HEK293 (cell line): ENCODE measurements at regions not wholly inside any gene's neighbourhood (a gene's known extent, or its start where the extent isn't known, plus 50 kb on each side); places are given as distances from the start of the nearest gene placed in this dataset.

Experiments
- CTCF ChIA-PET: fragments of 350-600 bp; formaldehyde crosslinking; extraction: SDS; loops from one replicate; lab custom pipeline; 2021; ENCODE audit warnings: antibody characterized with exemption; lab: Yijun Ruan, JAX
- POLR2A ChIA-PET: fragments of 300-600 bp; formaldehyde crosslinking; extraction: SDS; loops from one replicate; lab custom pipeline; 2020; ENCODE audit warnings: antibody characterized with exemption, inconsistent platforms; lab: Yijun Ruan, JAX
- H3K27ac ChIP-seq: fragments of 200-500 bp; sonication (Bioruptor generic); 2 replicates; pipeline ENCODE4 v1.5.1; 2014; ENCODE audit warnings: low read depth, low read length, control low read depth, inconsistent platforms; ENCODE audit errors: extremely low read depth
- H3K36me3 ChIP-seq, 2 experiments: fragments of 200-500 bp in 1 of 2; sonication (Bioruptor generic) in 1 of 2; 1 replicate in 1 of 2; 2 replicates in 1 of 2; pipeline ENCODE4 v1.5.1; 2014 to 2017; ENCODE audit warnings: inconsistent platforms in 2 of 2, low read length in 2 of 2; ENCODE audit not compliant: control insufficient read depth in 2 of 2, insufficient read depth in 1 of 2
- H3K4me1 ChIP-seq: fragments of 200-500 bp; sonication (Bioruptor generic); 2 replicates; pipeline ENCODE4 v1.5.1; 2014; ENCODE audit warnings: mild to moderate bottlenecking, low read length, inconsistent platforms; ENCODE audit not compliant: control insufficient read depth, insufficient read depth
- H3K4me3 ChIP-seq: 2 replicates; pipeline ENCODE4 v1.5.1; 2011; ENCODE audit warnings: low read depth, mild to moderate bottlenecking, control low read depth, low read length, moderate library complexity
- H3K9me3 ChIP-seq: fragments of 200-500 bp; sonication (Bioruptor generic); 2 replicates; pipeline ENCODE4 v1.5.1; 2014; ENCODE audit warnings: low read depth, low read length, inconsistent platforms; ENCODE audit not compliant: control insufficient read depth, insufficient read depth
- AEBP2 ChIP-seq: fragments of 450-650 bp; formaldehyde crosslinking; IDR thresholded peaks from 2 replicates; pipeline ENCODE4 v1.5.1; 2016; ENCODE audit warnings: missing biosample characterization, missing genetic modification characterization, borderline replicate concordance
- BCL11A ChIP-seq: fragments of 450-650 bp; formaldehyde crosslinking; IDR thresholded peaks from 2 replicates; pipeline ENCODE4 v1.5.1; 2016; ENCODE audit warnings: low read depth, missing biosample characterization, missing genetic modification characterization
- BCL11B ChIP-seq: fragments of 450-650 bp; formaldehyde crosslinking; IDR thresholded peaks from 2 replicates; pipeline ENCODE4 v1.5.1; 2016; ENCODE audit warnings: low read depth, missing biosample characterization, missing genetic modification characterization
- GLIS2 ChIP-seq: fragments of 450-650 bp; formaldehyde crosslinking; IDR thresholded peaks from 2 replicates; pipeline ENCODE4 v1.5.1; 2016; ENCODE audit warnings: missing biosample characterization, missing genetic modification characterization
- PBX3 ChIP-seq: sonication (generic); formaldehyde crosslinking; IDR thresholded peaks from 2 replicates; pipeline ENCODE4 v1.8.1; 2022; ENCODE audit warnings: mild to moderate bottlenecking, moderate library complexity, missing genetic modification reagents
- PRDM6 ChIP-seq: fragments of 450-650 bp; formaldehyde crosslinking; IDR thresholded peaks from 2 replicates; pipeline ENCODE4 v1.5.1; 2017; ENCODE audit warnings: missing biosample characterization, missing genetic modification characterization
- SALL2 ChIP-seq: fragments of 450-650 bp; formaldehyde crosslinking; IDR thresholded peaks from 2 replicates; pipeline ENCODE4 v1.5.0; 2017; ENCODE audit warnings: missing biosample characterization, mild to moderate bottlenecking, missing genetic modification characterization, borderline replicate concordance
- ZBTB20 ChIP-seq: fragments of 450-650 bp; formaldehyde crosslinking; IDR thresholded peaks from 2 replicates; pipeline ENCODE4 v1.5.1; 2016; ENCODE audit warnings: missing biosample characterization, missing genetic modification characterization
- ZNF132 ChIP-seq: fragments of 450-650 bp; formaldehyde crosslinking; IDR thresholded peaks from 2 replicates; pipeline ENCODE4 v1.5.1; 2017; ENCODE audit warnings: missing biosample characterization, missing genetic modification characterization, borderline replicate concordance
- ZNF16 ChIP-seq: fragments of 450-650 bp; formaldehyde crosslinking; IDR thresholded peaks from 2 replicates; pipeline ENCODE4 v1.5.1; 2016; ENCODE audit warnings: low read depth, missing biosample characterization, missing genetic modification characterization
- ZNF174 ChIP-seq: fragments of 450-650 bp; formaldehyde crosslinking; IDR thresholded peaks from 2 replicates; pipeline ENCODE4 v1.5.0; 2017; ENCODE audit warnings: missing biosample characterization, mild to moderate bottlenecking, missing genetic modification characterization
- ZNF366 ChIP-seq: fragments of 450-650 bp; formaldehyde crosslinking; conservative IDR thresholded peaks from 2 replicates; pipeline ENCODE4 v1.5.1; 2016; ENCODE audit warnings: missing biosample characterization, missing genetic modification characterization
- ZNF416 ChIP-seq: fragments of 450-650 bp; formaldehyde crosslinking; IDR thresholded peaks from 2 replicates; pipeline ENCODE4 v1.5.1; 2016; ENCODE audit warnings: missing biosample characterization, missing genetic modification characterization
- ZNF555 ChIP-seq: fragments of 450-650 bp; formaldehyde crosslinking; conservative IDR thresholded peaks from 2 replicates; pipeline ENCODE4 v1.5.1; 2017; ENCODE audit warnings: missing biosample characterization, mild to moderate bottlenecking, missing genetic modification characterization, inconsistent platforms
- ZNF623 ChIP-seq: fragments of 450-650 bp; formaldehyde crosslinking; IDR thresholded peaks from 2 replicates; pipeline ENCODE4 v1.5.1; 2016; ENCODE audit warnings: missing biosample characterization, missing genetic modification characterization
- ZNF701 ChIP-seq: fragments of 450-650 bp; formaldehyde crosslinking; IDR thresholded peaks from 2 replicates; pipeline ENCODE4 v1.5.1; 2016; ENCODE audit warnings: missing biosample characterization, missing genetic modification characterization
- ZNF776 ChIP-seq: fragments of 450-650 bp; formaldehyde crosslinking; IDR thresholded peaks from 2 replicates; pipeline ENCODE4 v1.5.0; 2017; ENCODE audit warnings: missing biosample characterization, missing genetic modification characterization, borderline replicate concordance
- ZNF777 ChIP-seq: fragments of 450-650 bp; formaldehyde crosslinking; IDR thresholded peaks from 2 replicates; pipeline ENCODE4 v1.5.1; 2017; ENCODE audit warnings: missing biosample characterization, missing genetic modification characterization, borderline replicate concordance
- ZSCAN30 ChIP-seq: fragments of 450-650 bp; IDR thresholded peaks from 2 replicates; pipeline ENCODE4 v1.5.1; 2018; ENCODE audit warnings: missing biosample characterization, mild to moderate bottlenecking, missing genetic modification characterization, moderate library complexity

- TF ChIP-seq ZNF416 (tag by site-specific recombination) (no peak), ZNF555 (tag by site-specific recombination) (no peak), ZNF623 (tag by site-specific recombination) (no peak), ZNF701 (no peak), ZNF776 (tag by site-specific recombination) (no peak), GLIS2 (tag by site-specific recombination) (no peak), SALL2 (no peak)
Observed at GRCh38 chr4:27148211-27148895, 287.7 kb downstream of the STIM2 start (continued).

- CTCF ChIA-PET: no interaction called here
- H3K9me3 ChIP-seq: no peaks in the 10 kb centered on the region
- no peak overlapping the region for H3K4me3 ChIP-seq
- no peak for TF ChIP-seq BCL11B (tag by site-specific recombination)
- TF ChIP-seq PBX3 (CRISPR knock-in tag): no peak
- TF ChIP-seq ZBTB20: no peak
- TF ChIP-seq, all 188 proteins: peak for 0
- Histone ChIP-seq H3K27ac (no peak overlapping the region), H3K4me1 (no peaks in the 10 kb centered on the region), H3K36me3 (no peaks in the 10 kb centered on the region)
- POLR2A ChIA-PET: no interaction called here
Observed at GRCh38 chr4:27149541-27150212, 289.0 kb downstream of the STIM2 start.

GRCh38 chr4:27152703-27153102 is 292.1 kb downstream of the STIM2 start:
- no peaks in the 10 kb centered on the region for H3K4me1 ChIP-seq
- ChIA-PET POLR2A (no interaction called here), CTCF (no interaction called here)
- no peaks in the 10 kb centered on the region for H3K36me3 ChIP-seq
- no peaks in the 10 kb centered on the region for H3K9me3 ChIP-seq
- no peak for TF ChIP-seq AEBP2 (tag by site-specific recombination)
- no peak for TF ChIP-seq ZNF366
- no peak for TF ChIP-seq PRDM6
- TF ChIP-seq ZNF174 (tag by site-specific recombination): no peak
- no peak for TF ChIP-seq ZNF16 (tag by site-specific recombination)
- TF ChIP-seq BCL11A: no peak
- no peak for TF ChIP-seq ZNF777 (tag by site-specific recombination)
- TF ChIP-seq ZNF132 (tag by site-specific recombination): no peak
- no peak for TF ChIP-seq ZSCAN30
- no peak overlapping the region for H3K4me3 ChIP-seq
- no peak overlapping the region for H3K27ac ChIP-seq
